ENCODE measurements at regions not wholly inside any gene's neighbourhood (a gene's known extent, or its start where the extent isn't known, plus 50 kb on each side); places are given as distances from the start of the nearest gene placed in this dataset.
"Not testable (repeated sequence)": the region's sequence is repeated elsewhere in the genome, so short reads cannot be mapped to it uniquely, and the experiment has no call there.

DNA sequence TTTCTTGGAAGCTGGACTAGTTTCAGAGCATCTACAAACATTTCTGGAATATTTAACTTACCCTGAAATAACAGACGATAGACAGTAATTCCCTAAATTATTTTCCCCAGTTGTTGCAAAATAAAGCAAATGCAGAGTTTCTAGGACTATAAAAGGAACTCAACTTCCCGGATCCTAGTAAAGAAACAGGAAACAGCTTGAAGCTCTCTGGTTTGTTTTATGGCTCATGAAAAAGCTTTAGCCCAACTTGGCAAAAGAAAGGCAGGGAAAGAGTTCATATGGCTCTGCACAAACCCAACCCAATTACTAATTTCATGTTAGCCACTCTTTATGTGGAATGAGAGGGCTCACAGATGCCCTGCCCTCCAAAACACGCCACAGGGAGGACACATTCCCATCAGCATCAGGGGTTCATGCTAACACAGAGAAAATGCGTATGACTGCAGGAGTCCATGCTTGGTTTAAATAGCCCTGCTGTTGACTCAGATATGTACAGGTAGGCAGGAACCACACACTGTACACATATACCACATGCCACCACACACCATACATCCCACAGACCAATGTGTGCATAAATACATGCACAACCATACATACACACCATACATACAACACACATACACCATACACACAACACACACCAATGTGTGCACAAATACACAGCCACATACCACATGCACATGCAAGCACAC, 115.9 kb upstream of the SAMD11 start:
- TF ChIP-seq, protein P1, sequence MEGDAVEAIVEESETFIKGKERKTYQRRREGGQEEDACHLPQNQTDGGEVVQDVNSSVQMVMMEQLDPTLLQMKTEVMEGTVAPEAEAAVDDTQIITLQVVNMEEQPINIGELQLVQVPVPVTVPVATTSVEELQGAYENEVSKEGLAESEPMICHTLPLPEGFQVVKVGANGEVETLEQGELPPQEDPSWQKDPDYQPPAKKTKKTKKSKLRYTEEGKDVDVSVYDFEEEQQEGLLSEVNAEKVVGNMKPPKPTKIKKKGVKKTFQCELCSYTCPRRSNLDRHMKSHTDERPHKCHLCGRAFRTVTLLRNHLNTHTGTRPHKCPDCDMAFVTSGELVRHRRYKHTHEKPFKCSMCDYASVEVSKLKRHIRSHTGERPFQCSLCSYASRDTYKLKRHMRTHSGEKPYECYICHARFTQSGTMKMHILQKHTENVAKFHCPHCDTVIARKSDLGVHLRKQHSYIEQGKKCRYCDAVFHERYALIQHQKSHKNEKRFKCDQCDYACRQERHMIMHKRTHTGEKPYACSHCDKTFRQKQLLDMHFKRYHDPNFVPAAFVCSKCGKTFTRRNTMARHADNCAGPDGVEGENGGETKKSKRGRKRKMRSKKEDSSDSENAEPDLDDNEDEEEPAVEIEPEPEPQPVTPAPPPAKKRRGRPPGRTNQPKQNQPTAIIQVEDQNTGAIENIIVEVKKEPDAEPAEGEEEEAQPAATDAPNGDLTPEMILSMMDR (IDR thresholded peaks at IDR 0.05): not testable (repeated sequence)
- not testable (repeated sequence) for TF ChIP-seq POLR2A (IDR thresholded peaks at IDR 0.05)

Measured in upper lobe of left lung (tissue), 4 donors.